NCI-H2029 treated with DMSO at 0.1 percent for 48 hours (cell line): ENCODE measurements at regions not wholly inside any gene's neighbourhood (a gene's known extent, or its start where the extent isn't known, plus 50 kb on each side); places are given as distances from the start of the nearest gene placed in this dataset.

Experiments used
- DNase-seq: peaks from one replicate; lab custom pipeline; 2025; lab: John Stamatoyannopoulos, UW

DNA sequence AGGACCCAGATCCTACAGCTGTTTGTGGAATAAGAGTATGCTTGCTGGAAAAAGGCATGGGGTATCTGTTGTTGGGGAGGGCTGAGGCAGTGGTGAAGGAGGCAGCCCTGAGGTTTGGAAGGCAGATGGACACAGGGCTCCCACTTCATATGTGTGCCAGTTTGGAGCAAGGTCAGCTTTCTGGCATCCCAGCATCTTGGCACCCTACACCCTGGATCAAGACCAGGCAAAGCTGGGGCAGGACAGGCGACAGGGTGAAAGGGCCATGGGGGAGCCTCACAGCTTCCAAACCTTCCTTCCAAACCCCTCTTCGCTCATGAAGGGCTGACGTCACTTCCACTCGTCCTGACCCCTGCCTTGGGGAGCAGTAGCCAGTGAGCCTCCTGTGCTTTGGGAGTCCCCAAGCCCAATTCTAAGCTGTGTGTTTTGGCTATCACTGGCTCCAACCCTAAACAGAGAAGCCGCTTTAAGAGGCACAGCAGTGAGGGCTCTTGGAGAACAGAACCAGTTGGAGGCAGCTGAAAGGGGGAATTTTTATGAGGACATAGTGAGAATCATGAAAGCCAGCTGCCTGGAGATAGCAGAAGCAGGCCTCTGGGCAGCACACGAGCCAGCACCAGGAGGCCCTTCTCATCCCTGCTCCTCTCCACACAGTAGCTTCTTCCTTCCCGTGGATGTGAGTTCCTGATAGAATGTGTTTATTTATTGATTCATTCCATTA lies 448.6 kb upstream of the CDH4 start:
- no peak for DNase-seq

DNA sequence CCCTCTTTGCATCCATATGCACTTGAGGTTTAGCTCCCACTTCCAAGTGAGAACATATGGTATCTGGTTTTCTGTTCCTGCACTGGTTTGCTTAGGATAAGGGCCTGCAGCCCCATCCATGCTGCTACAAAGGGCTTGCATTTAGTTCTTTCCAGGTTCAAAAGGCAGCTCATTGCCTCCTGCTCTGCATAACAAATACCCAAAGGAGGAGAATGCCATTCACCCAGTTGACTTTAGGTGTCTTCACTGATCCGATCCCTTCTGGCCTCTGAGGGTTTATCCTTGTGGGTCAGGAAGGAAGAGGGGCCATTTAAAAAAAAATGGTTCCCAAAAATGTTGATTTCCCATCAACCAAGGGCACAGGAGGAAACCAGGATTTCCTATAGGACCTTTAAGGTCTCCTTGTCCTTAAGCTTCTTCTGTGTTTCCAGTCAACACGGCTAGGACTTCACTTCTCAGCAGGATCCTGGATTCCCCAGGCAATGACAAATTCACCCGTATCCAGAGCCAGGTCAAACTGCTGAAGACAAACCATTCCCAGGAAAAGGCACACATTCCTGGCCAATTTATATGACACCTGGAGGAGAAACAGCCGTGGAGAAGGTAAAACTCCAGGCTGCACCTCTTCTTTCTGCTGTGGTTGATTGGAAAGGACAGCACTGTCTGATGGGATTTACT lies 447.7 kb upstream of the CDH4 start:
- no peak for DNase-seq

DNA sequence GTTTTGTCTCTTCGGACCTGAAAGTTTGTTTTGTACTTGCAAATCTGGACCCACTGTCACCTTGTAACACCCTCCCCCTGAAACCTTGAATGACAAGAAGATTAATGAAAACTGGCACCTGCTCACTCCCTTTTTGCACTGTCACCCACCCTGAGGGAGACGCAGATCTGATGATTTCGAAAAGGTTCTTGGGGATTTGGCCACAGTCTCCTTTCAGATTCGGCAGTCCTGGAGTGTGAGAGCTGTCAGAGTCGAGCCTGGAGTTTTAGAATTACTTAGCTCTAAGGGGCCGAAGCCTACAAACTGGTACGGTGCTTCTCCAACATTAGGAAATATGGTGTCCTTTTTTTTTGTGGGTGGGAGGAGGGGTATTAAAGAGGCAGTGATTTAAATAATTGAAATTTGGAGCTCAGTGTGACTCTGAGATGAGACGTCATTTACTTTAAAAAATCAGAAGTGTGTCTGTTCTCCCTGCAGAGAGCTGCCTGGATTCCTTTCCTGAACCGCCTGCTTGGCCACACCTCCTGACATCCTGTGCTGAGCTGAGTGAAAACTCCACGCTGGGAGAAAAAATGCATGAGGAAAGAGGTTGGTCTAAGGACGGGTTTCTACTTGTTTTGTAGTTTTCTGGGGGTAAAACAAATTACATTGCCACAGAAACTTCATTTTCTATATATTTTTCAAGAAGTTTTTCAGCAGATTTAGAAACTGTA lies 447.0 kb upstream of the CDH4 start:
- no peak for DNase-seq

DNA sequence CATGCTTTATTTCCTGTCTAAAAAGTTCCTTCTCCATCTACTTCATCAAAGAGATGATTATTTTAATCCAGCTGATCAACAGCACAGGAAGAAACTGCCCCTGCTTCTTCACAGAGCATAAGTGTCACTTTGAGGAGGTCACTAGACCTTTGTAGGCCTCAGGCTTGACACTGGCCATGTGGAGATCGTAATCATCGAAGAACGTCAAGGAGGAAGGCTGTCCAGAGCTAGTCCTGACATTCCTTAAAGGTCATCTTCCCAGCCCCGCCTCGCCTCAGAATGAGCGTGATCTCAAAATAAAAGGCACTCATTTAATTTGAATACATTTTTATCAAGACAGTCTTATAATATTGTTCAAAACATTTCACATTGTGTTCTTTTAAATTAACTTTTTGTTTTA lies 445.7 kb upstream of the CDH4 start:
- no peak for DNase-seq

DNA sequence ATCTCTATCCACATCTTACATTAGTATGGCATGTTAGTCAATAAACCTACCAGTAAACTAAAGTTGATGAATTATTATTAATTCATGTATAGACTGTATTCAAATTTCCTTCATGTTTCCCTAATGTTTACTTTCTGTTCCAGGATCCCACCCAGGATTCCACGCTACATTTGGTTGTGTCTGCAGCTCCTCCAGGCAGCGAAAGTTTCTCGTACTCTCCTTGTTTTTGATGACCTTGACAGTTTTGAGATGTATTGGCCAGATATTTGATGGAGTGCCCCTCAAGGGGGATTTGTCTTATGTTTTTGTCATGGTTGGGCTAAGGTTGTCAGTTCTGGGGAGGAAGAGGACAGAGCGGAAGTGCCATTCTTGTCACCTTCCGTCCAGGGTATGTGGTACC lies 445.2 kb upstream of the CDH4 start:
- no peak for DNase-seq

DNA sequence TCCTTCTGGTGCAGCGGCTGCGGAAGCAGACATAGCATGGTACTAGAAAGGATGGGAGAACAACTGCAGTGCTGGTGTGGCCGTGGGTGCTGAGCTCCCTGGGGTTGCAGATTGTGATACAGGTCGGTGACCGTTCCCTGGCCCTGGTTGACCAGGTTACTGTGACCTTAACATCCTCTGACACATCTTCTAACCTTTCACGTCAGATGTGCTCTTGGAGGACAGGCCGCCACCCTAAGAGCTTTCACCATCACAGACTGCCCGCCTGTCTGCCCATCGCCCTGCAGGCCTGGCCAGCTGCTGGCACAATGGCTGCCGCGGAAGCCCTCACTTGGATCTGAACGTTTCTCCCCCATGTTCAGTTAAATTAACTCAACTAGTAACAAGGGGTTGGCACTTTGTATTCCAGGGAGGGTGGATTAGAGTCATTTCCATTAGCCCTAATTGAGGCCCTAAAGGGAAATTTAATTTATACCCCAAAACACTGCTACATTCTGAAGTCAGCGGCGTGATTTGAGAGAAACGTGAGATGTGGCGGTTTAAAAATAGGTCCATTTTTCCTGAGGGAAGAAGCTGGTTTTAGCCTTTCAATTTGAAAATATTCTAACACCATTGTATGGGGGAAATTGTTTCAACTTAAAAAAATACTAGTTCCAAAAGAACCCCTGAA lies 443.9 kb upstream of the CDH4 start:
- no peak for DNase-seq

DNA sequence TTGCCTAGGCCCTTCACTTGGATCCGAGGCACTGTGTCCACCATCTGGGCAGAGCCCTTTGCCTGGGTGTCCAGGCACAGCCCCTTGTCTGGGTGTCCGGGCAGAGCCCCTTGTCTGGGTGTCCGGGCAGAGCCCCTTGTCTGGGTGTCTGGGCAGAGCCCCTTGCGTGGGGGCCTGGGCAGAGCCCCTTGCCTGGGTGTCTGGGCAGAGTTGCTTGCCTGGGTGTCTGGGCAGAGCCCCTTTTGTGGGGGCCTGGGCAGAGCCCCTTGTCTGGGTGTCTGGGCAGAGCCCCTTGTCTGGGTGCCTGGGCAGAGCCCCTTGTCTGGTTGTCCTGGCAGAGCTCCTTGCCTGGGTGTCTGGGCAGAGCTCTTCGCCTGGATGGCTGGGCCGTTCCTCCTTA lies 443.4 kb upstream of the CDH4 start:
- no peak for DNase-seq

DNA sequence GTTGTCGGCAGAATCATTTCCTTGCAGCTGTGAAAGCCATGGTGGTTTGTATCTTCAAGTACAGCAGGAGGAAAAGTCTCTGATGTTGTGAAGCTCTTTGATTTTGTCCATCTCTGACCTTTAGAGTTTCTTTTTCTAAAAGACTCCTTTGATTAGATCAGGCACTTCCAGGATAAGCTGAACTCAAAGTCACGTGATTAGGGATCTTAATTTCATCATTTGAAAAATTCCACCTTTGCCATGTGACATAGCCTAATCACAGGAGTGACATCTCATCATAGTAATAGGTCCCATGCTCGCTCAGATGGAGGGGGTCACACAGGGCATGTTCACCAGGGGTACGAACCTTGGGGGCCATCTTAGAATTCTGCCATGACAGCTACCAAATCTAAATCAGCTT lies 441.5 kb upstream of the CDH4 start:
- DNase-seq, result no peak

DNA sequence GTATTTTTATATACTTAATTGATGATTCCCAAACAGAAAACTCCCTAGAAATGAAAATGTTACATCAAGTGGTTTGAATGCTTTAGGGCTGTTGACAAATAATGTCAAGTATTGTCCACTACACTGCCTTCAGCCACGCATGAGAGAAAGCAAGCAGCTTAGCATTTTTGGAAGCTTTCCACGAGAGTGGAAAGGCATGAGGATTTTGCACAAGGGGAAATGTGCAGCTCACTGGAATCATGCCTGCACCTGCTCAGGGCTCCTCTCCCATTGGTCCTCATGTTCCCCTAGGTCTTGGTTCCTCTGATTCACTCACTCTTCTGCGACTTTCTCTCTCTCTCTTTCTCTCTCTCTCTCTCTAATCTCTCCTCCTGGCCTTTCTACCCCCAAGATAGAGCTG lies 439.5 kb upstream of the CDH4 start:
- no peak for DNase-seq

DNA sequence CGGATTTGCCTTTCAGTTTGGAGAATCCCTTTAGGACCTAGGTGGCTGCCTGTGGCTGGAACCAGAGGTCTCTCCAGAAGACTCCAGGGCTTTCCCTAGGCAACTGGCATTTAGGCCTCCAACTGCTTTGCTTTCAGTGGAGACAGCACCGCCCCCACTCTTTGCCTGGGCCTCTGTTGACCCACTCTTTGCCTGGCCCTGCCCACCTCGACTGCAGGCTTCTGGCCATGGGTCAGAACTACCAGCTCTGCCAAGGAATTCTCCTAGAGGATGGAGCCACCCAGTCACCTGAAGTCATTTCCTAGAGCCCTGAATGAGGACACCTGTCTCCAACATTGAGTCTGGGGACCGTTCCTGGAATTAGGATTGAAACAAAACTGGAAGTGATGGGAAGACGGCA lies 439.0 kb upstream of the CDH4 start:
- DNase-seq, result no peak

DNA sequence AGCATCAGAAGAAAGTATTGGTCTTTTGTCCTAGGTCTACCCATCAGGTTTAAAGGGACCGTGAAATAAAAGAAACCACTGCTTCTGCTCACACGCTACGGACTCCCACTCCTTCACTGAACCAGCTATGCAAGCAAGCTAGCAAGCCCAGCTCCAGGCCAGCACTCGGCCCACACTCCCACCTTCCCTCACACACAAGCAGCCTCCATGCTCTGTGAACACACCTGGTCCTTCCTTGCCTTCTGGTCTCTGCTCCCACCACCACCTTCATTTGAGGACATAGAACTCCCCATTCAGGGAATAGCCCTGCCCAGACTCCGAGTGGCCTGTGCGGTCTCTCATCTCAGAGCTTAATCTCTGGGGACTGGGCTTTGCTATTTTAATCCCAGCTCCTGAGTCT lies 436.4 kb upstream of the CDH4 start:
- DNase-seq, result no peak

DNA sequence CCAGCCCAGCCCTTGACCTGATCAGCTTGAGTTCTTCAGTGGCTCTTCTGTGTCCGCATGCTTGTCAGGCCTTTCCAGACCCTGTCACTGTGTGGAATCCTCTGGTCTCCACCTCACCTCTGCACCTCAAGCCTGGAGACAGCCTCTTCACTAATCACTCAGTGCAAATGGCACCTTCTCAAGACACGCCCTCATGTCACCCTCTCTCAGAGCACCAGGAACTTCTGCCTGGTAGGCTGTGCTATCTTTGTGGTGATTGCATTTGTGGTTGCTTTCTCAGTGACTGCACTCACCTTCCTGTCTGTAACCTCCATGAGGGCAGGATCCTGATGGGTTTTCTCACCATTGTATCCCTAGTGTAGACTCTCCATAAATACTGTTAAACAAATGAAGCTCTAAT lies 435.2 kb upstream of the CDH4 start:
- DNase-seq, result no peak

DNA sequence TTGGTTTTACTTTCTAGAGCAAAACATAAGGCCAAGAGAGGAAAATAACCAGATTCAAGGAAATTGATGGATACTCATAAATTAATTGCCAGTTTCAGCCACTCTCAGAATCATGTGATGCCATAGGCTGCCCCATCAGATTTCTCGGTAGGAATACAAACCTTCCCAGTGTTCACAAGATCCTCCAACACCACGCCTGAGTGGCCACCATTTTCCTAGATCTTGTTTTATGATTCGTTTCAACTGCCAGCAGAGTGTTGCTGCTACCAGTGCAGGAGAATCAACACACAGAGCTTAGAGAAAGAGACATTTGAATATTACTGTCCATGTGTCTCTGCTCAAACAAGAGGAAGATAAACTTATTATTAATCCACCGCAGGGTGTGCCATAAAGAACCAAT lies 434.2 kb upstream of the CDH4 start:
- no peak for DNase-seq

DNA sequence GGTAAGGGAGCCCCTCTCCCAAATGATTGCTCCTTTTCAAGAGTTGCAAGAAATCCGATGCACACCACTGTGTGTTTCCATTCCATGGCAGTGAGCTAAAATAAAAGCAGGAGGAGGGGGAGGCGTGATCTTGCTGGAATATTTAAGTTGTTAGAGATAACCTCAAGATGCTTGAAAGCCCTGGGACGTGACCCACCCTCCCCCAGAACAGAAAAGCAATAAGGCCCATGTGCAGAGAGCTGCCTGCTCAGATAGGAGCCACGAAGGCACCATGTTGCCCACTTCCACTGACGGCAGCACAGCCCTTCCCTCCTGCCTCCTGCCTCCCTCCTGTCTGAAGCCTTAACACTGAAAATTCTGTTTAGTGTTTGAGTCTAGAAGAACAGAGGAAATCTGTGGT lies 432.6 kb upstream of the CDH4 start:
- no peak for DNase-seq

DNA sequence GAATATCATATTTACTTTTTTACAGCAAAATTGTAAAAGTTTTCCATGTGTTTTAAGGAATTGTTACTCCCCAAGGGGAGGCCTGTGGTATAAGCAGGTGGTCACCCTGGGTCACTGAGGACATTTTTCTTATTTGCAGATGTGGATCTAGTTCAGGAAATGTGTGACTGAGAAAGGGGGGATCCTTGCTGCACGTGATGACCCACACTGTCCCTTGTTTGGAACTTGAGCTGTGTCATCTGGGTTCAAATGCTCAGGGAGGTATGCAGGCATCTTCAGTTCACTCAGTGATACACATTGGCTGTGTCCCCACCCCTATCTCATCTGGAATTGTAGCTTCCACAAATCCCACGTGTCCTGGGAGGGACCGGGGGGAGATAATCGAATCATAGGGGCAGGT lies 431.9 kb upstream of the CDH4 start:
- DNase-seq, result no peak

DNA sequence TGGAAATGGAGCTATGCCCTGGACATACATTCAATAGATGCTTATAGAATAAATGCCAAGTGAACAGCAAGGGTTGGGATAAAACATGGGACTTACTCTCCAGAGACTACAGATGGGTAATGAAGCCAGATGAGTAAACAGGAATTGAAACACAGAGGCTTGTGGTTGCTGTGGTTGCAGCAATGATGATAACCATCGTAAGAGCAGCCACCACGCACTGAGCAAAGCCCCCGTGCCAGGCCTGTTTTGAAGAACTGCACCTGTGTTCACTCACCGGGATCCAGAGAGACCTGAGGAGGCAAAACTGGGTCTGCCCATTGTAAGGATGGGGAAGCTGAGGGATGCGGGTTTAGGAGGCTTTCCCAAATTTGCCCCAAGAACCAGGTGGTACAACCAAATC lies 431.1 kb upstream of the CDH4 start:
- DNase-seq, result no peak

DNA sequence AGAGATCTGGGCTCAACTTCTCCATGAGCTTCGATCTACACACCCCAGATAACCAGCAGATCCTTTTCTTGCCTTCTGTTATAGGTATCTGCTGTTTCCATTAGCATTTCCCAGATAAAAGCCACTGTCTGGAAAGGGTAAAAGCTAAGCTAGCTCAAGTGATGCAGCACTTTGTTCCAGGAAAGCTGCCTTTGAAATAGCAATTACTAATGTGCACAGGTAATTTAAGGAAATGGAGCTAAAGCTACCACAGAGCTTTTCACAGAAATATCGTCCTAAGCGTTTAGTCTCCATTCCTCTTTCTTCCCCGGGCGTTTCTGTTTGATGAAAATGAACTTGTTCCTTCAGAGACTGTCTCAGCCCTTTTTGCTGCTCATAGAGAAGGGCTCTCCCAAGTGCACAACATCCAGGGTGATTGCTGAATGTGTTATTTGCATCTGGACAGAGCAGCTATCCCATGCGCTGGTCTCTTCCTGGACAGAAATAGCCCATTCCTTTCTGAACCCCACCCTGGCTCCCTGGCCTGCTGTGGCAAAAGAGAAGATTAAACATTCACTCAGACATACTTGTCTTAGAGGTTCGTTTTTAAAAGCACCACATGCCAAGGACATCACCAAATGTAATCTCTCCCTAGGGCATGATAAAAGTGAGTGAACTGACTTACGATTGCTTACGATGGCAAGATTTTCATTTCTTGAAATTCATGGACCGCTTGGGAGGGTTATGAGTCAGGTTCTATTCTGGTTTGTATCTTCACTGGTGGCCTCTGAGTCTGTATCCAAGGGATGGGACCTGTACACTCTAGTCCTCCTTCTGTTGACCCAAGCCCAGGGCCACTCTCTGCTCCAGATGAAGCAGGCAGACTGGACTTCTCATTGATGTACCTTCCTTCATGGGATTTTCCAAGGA lies 429.1 kb upstream of the CDH4 start:
- DNase-seq, result no peak

DNA sequence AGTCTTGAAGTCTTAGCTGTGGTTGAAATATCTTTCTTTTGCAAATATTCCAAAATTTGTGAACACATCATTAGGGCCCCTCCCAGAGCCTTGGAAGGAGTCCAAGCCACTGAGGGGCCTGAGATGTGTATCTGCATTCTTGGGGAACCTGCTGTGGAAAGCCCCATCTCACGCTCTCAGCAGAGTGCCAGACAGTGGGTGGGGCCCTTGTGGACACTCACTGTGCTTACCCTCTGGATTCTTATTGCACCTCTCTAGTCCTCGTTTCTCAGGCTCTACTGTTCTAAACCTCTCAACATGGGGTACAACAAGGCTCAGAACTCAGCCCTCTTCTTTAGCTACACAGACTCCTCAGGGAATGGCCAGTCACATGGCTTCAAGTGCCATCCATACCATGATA lies 416.2 kb upstream of the CDH4 start:
- no peak for DNase-seq

DNA sequence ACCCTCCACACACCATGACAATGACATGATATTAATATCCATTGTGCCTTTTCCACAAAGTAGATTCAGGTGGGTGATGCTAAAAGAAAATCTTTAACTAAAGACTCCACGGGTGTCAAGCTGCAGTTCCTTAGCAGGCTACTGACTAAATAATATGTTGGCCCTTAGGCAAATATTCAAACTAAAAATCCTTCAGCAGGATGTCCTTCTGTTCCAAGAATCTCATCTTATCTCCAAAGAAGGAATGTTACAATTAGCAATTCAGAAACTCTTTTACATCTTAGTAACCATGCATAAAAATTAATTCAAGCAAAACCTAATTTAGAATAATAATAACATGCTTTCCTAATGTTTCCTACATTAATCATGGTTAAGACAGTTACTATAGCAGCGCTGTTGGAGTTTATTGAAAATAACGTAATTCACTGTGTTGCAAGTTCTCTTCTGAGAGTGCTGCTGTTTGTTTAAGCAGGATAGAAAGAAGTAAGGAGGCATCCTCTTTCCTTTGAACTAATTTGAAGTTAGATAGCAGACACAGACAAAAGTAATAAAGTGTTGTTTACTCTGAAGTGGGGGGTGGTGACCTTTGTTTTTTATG lies 414.8 kb upstream of the CDH4 start:
- no peak for DNase-seq

DNA sequence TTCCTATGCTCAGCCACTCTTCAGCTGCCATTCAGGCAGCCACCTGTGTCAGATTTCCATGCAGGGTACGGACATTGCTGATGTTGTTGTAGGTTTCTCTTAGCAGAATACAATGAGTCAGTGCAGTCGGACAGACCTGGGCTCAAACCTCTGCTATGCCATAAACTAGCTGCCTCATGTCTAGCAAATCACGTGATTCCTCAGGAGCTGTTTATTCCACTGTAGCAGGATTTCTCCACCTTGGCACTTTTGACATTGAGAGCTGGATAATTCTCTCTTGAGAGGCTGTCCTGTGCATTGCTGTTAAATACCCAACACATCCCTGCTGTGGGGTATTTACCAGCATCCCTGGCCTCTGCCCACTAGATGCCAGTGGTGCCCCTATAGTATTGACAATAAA lies 413.8 kb upstream of the CDH4 start:
- no peak for DNase-seq

DNA sequence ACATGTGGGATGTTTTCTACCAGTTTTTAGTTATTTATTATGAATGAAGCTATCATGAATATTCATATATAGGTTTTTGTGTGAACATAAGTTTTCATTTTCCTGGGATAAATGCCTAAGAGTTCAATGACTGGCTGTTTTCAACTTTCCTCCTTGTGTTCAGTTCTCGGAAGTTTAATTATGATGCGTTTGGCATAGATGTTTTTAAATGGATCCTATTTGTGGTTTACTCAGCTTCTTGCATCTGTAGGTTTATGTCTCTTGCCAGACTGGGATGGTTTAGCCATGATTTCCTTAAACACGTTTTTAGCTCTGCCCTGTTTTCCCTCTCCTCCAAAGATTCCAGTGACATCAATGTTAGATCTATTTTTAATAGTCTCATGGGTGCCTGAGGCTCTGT lies 411.1 kb upstream of the CDH4 start:
- no peak for DNase-seq
